NCI-H128 (cell line): ENCODE measurements at regions not wholly inside any gene's neighbourhood (a gene's known extent, or its start where the extent isn't known, plus 50 kb on each side); places are given as distances from the start of the nearest gene placed in this dataset.
"Not testable (repeated sequence)": the region's sequence is repeated elsewhere in the genome, so short reads cannot be mapped to it uniquely, and the experiment has no call there.

Experiments used
- DNase-seq: peaks from one replicate; lab custom pipeline; 2025; ENCODE audit not compliant: unreplicated experiment; lab: John Stamatoyannopoulos, UW

- no peak for DNase-seq
Measured at GRCh38 chr4:111228874-111229273, 606.0 kb upstream of the PITX2 start.

GRCh38 chr4:111230265-111230664 lies 607.4 kb upstream of the PITX2 start:
- no peak for DNase-seq

- no peak for DNase-seq
Measured at GRCh38 chr4:111231281-111231680, 608.4 kb upstream of the PITX2 start.

GRCh38 chr4:111234939-111235338 lies 612.1 kb upstream of the PITX2 start:
- DNase-seq, result no peak

GRCh38 chr4:111263836-111264235 lies 641.0 kb upstream of the PITX2 start:
- no peak for DNase-seq

GRCh38 chr4:111266937-111267336 lies 644.1 kb upstream of the PITX2 start:
- no peak for DNase-seq

- DNase-seq, result no peak
Measured at GRCh38 chr4:111267786-111268185, 644.9 kb upstream of the PITX2 start.

GRCh38 chr4:111268769-111269414 lies 646.0 kb upstream of the PITX2 start:
- DNase-seq, result no peak

- DNase-seq, result no peak
Measured at GRCh38 chr4:111269439-111269838, 646.6 kb upstream of the PITX2 start.

- DNase-seq, result no peak
Measured at GRCh38 chr4:111274060-111274459, 651.2 kb upstream of the PITX2 start.

- no peak for DNase-seq
Measured at GRCh38 chr4:111274486-111274885, 651.6 kb upstream of the PITX2 start.

GRCh38 chr4:111281219-111281618 lies 658.3 kb upstream of the PITX2 start:
- DNase-seq, result no peak

GRCh38 chr4:111282035-111282434 lies 659.2 kb upstream of the PITX2 start:
- DNase-seq, result no peak

GRCh38 chr4:111283066-111283677 lies 660.3 kb upstream of the PITX2 start:
- DNase-seq, result no peak

GRCh38 chr4:111296466-111296865 lies 673.6 kb upstream of the PITX2 start:
- DNase-seq, result no peak

GRCh38 chr4:111303806-111304205 lies 680.9 kb upstream of the PITX2 start:
- DNase-seq, result no peak

GRCh38 chr4:111323496-111323895 lies 700.6 kb upstream of the PITX2 start:
- no peak for DNase-seq

- DNase-seq, result no peak
Measured at GRCh38 chr4:111323916-111324315, 701.0 kb upstream of the PITX2 start.

- DNase-seq, result no peak
Measured at GRCh38 chr4:111326450-111326849, 703.6 kb upstream of the PITX2 start.

GRCh38 chr4:111330786-111331185 lies 707.9 kb upstream of the PITX2 start:
- no peak for DNase-seq

GRCh38 chr4:111334361-111334760 lies 711.5 kb upstream of the PITX2 start:
- DNase-seq, result no peak

- DNase-seq, result not testable (repeated sequence)
Measured at GRCh38 chr4:111337186-111337876, 714.5 kb upstream of the PITX2 start.
